HG02759 (cell line): ENCODE measurements at regions not wholly inside any gene's neighbourhood (a gene's known extent, or its start where the extent isn't known, plus 50 kb on each side); places are given as distances from the start of the nearest gene placed in this dataset.
"Not testable (repeated sequence)": the region's sequence is repeated elsewhere in the genome, so short reads cannot be mapped to it uniquely, and the experiment has no call there.

Experiments used
- ATAC-seq: cut with Tn5 transposase; IDR thresholded peaks from one replicate; pipeline ENCODE4 v1.9.1; 2021; ENCODE audit warnings: mild to moderate bottlenecking, moderate library complexity; ENCODE audit not compliant: unreplicated experiment

- no peak for ATAC-seq
Observed at GRCh38 chr5:26419987-26420386, 618.4 kb downstream of the CDH9 start.

- no peak for ATAC-seq
Observed at GRCh38 chr5:26416911-26417310, 621.5 kb downstream of the CDH9 start.

GRCh38 chr5:26415987-26416779 is 622.2 kb downstream of the CDH9 start:
- no peak for ATAC-seq

- ATAC-seq, result no peak
Observed at GRCh38 chr5:26390608-26391007, 647.8 kb downstream of the CDH9 start.

- no peak for ATAC-seq
Observed at GRCh38 chr5:26388976-26389375, 649.4 kb downstream of the CDH9 start.

- no peak for ATAC-seq
Observed at GRCh38 chr5:26386532-26386931, 651.9 kb downstream of the CDH9 start.

GRCh38 chr5:26364624-26365023 is 673.8 kb downstream of the CDH9 start:
- not testable (repeated sequence) for ATAC-seq

- no peak for ATAC-seq
Observed at GRCh38 chr5:26343801-26344325, 694.5 kb downstream of the CDH9 start.

- ATAC-seq, result no peak
Observed at GRCh38 chr5:26339576-26339975, 698.8 kb downstream of the CDH9 start.

GRCh38 chr5:26329562-26330189 is 708.7 kb downstream of the CDH9 start:
- no peak for ATAC-seq

- no peak for ATAC-seq
Observed at GRCh38 chr5:26326153-26326759, 712.1 kb downstream of the CDH9 start.

- ATAC-seq, result not testable (repeated sequence)
Observed at GRCh38 chr5:26325432-26325831, 713.0 kb downstream of the CDH9 start.

GRCh38 chr5:26324273-26324895 is 714.0 kb downstream of the CDH9 start:
- not testable (repeated sequence) for ATAC-seq

- no peak for ATAC-seq
Observed at GRCh38 chr5:26323794-26324193, 714.6 kb downstream of the CDH9 start.

GRCh38 chr5:26321278-26321677 is 717.1 kb downstream of the CDH9 start:
- ATAC-seq, result no peak

- ATAC-seq, result no peak
Observed at GRCh38 chr5:26310415-26310814, 728.0 kb downstream of the CDH9 start.

GRCh38 chr5:26295541-26295940 is 742.8 kb downstream of the CDH9 start:
- no peak for ATAC-seq

- ATAC-seq, result no peak
Observed at GRCh38 chr5:26282190-26282589, 756.2 kb downstream of the CDH9 start.

- ATAC-seq, result no peak
Observed at GRCh38 chr5:26278078-26278477, 760.3 kb downstream of the CDH9 start.

- ATAC-seq, result no peak
Observed at GRCh38 chr5:26259081-26259480, 779.3 kb downstream of the CDH9 start.

- ATAC-seq, result no peak
Observed at GRCh38 chr5:26245321-26245720, 793.1 kb downstream of the CDH9 start.
